HG03457 (cell line): ENCODE measurements at regions not wholly inside any gene's neighbourhood (a gene's known extent, or its start where the extent isn't known, plus 50 kb on each side); places are given as distances from the start of the nearest gene placed in this dataset.

Experiments used
- ATAC-seq: cut with Tn5 transposase; IDR thresholded peaks from one replicate; pipeline ENCODE4 v1.9.1; 2021; ENCODE audit warnings: moderate number of reproducible peaks; ENCODE audit not compliant: unreplicated experiment

DNA sequence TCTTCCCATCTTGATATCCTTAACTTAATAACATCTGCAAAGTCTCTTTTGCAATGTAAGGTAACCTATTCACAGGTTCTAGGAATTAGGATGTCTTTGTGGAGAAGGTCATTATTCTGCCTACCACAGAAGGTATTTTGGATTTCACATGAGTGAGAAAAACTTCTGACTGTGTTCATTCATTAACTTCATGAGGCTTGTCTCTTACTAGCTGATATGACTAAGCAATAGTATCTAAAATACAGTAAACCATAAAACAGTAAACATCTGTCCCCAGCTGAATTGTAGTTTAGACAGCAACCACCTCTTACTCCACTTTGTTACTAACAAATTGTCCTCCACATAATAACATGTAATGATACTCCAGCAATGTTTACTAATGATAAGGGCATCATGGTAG lies 198.1 kb downstream of the SEC23A start:
- ATAC-seq: no peak

- no peak for ATAC-seq
These were observed 201.2 kb downstream of the SEC23A start for GRCh38 chr14:38901791-38902190.

DNA sequence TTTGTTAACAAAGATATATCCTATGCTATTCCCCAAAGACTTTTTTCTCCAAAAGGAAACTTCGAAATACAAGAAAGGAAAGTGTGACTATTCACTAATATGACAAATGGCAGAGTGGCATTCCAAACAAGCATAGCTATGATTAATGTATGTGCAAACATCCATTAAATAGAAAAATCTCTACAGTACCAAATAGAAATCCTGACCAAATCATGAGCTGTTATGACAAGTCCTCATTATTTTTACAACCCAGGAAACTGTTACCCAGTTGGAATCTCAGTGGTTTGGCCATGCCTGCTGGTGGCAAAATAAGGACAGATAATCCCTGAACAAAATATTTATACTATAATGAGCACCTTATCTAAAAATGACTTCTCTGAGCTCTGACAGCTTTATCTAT lies 202.1 kb downstream of the SEC23A start:
- ATAC-seq: no peak

DNA sequence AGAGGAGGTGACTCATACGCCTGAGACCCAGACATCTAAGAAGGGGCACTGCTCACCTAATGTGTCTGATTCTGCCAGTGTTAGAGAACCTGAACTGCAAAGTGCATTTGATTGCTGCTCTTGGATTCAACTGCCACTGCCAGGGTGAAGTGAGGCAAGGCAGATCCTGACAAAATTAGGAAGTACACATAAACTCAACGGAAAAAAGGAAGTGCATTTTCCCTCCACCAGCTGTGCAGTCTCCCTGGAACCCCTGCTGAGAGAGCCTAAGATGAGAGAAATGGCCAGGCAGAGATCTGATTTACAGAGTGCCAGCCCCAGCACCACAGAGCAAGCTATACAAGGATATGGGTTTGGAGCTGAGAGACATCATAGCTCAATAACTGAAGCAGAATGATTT lies 215.3 kb downstream of the SEC23A start:
- no peak for ATAC-seq

DNA sequence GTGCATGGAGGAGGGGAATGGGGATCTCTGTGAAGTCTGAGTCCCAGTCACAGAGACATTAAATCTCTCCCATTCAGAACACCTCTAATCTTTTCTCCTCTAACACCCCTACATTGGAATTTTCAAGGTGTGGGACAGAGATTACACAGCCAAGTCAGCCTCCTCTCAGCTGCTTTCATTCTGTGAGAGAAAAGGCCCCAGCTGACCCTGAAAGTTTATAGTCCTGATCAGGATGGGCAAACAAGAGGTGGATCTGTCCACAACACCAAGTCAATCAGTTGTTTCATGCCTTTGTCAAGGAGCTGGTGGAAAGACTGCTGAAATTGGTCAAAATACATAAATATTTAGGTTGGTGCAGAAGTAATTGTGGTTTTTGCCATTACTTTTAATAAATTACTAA lies 218.9 kb downstream of the SEC23A start:
- no peak for ATAC-seq

GRCh38 chr14:38883127-38883526 lies 219.9 kb downstream of the SEC23A start:
- ATAC-seq: no peak

GRCh38 chr14:38882533-38882932 lies 220.5 kb downstream of the SEC23A start:
- ATAC-seq: no peak

GRCh38 chr14:38880643-38881524 lies 222.2 kb downstream of the SEC23A start:
- no peak for ATAC-seq

- no peak for ATAC-seq
These were observed 225.2 kb downstream of the SEC23A start for GRCh38 chr14:38877744-38878388.

DNA sequence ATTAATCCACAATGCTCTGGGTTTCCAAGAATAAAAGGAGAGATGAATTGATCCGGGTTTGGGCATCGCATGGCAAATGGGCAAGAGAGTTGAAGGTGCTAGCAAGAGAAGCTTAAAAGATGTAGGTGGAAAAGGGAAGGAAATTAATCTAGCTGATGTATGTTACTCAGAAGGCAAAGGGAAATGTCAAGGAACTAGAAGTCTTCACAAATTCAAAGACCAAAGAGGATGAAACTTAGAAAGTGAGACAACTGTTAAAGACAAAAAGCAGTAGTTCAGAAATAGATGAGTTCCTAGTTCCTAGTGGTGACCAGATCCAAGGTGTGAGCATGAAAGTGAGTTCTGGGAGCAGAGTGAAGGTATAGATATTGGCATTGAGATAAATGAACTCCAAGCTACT lies 228.3 kb downstream of the SEC23A start:
- no peak for ATAC-seq

- ATAC-seq: no peak
These were observed 229.0 kb downstream of the SEC23A start for GRCh38 chr14:38873941-38874612.

DNA sequence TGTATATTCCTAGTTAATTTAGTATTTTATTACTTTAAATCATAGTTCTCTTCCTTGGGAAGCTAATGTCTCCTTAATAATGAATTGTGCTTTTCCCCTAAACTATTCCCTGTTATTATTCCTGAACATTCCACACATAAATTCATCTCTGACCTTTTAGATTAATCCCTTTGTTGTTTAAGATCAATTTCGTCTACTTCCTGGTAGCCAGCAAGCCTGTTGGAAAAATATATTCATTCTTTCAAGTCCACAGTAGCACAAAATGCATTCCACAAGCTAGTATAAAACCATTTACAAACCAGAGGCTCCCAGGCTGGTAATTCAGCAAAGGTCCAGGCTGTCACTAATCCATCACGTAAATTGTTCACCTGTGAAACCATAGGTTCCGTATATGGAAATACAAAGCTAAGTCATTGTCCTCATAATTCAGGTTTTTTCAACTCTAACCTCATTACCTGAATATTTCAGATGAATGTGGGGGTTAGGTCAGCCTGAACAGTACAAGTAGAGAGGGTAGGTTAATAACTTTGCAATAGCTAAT lies 232.7 kb downstream of the SEC23A start:
- no peak for ATAC-seq

GRCh38 chr14:38868399-38869290 lies 234.4 kb downstream of the SEC23A start:
- ATAC-seq: no peak

GRCh38 chr14:38867561-38868150 lies 235.4 kb downstream of the SEC23A start:
- peak; percentile 92 for ATAC-seq

GRCh38 chr14:38866461-38866860 lies 236.6 kb downstream of the SEC23A start:
- ATAC-seq: no peak

DNA sequence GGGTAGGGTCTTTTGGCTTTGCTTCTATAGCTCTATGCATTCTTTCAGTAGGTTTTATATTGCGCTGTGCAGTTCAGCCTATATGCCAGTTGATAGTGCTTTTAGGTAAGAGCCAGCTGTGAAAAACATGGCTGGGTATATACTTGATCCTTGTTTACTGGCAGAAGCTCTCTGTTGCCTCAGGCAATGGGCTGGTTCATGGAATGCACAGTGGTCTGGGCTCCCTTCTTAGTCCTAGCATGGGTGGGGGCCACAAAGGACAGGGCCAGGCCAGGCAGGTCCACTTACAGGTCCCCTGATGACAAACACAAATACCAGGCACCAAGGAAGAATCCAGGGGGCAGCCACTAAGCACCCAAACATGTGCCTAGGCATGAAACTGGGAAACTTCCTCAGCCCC lies 240.7 kb downstream of the SEC23A start:
- ATAC-seq: no peak

DNA sequence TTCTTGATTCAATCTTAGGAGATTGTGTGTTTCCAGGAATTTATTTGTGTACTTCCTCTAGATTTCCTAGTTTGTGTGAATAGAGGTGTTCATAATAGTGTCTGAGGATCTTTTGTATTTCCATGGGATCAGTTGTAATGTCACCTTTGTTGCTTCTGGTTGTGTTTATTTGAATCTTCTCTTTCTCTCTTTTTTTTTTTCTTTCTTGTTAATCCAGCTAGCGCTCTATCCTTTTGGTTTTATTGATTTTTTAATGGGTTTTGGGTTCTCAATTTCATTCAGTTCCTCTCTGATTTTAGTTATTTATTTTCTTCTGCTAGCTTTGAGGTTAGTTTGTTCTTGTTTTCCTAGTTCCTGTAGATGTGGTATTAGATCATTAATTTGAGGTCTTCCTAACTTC lies 242.5 kb downstream of the SEC23A start:
- ATAC-seq: no peak

- ATAC-seq: no peak
These were observed 246.2 kb downstream of the SEC23A start for GRCh38 chr14:38856798-38857197.

GRCh38 chr14:38855513-38855912 lies 247.5 kb downstream of the SEC23A start:
- no peak for ATAC-seq

DNA sequence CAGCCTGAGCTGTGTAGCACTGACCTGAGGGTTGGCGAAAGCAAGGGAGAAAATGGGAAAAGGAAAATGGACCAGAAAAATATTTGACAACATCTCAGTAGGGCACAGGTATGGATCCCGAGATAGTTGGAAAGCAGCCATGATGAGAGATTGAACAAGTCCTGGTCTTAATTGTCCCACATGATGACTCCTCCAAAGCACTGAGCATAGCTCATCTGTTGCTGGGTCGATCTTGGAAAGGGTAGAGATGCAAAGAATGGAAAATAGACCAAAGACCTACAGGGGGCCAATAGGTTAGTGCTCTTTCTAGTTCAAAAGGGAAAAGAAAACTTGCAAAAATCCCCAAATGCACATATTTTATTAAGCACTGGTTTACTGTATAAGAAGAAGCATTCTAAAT lies 251.9 kb downstream of the SEC23A start:
- ATAC-seq: no peak
